Neuronal stem cell (in vitro differentiated cells): ENCODE measurements at regions not wholly inside any gene's neighbourhood (a gene's known extent, or its start where the extent isn't known, plus 50 kb on each side); places are given as distances from the start of the nearest gene placed in this dataset.

Experiments
- DNase-seq: peaks from one replicate; pipeline ENCODE4 v3.0.0-alpha.2; 2013; ENCODE audit warnings: low spot score
- H2AFZ ChIP-seq: one replicate; pipeline ENCODE4 v1.6.1; 2013; ENCODE audit warnings: mild to moderate bottlenecking, low read length, inconsistent platforms
- H2AK5ac ChIP-seq: 2 replicates; pipeline ENCODE4 v1.6.1; 2013; ENCODE audit warnings: low read depth, mild to moderate bottlenecking, inconsistent platforms, low read length, moderate library complexity, mixed read lengths
- H2BK120ac ChIP-seq: 2 replicates; pipeline ENCODE4 v1.6.1; 2013; ENCODE audit warnings: low read depth, mild to moderate bottlenecking, inconsistent platforms, low read length, moderate library complexity, mixed read lengths
- H2BK12ac ChIP-seq: one replicate; pipeline ENCODE4 v1.6.1; 2013; ENCODE audit warnings: low read length, inconsistent platforms
- H2BK15ac ChIP-seq: 2 replicates; pipeline ENCODE4 v1.6.1; 2013; ENCODE audit warnings: mild to moderate bottlenecking, low read length, inconsistent platforms, mixed read lengths
- H2BK5ac ChIP-seq: one replicate; pipeline ENCODE4 v1.6.1; 2013; ENCODE audit warnings: inconsistent platforms, mild to moderate bottlenecking, low read length, moderate library complexity
- H3K14ac ChIP-seq: one replicate; pipeline ENCODE4 v1.6.1; 2013; ENCODE audit warnings: low read length, inconsistent platforms
- H3K18ac ChIP-seq: 2 replicates; pipeline ENCODE4 v1.6.1; 2013; ENCODE audit warnings: low read length, inconsistent platforms
- H3K23ac ChIP-seq: 2 replicates; pipeline ENCODE4 v1.6.1; 2013; ENCODE audit warnings: low read depth, mild to moderate bottlenecking, mixed read lengths, low read length, inconsistent platforms; ENCODE audit not compliant: poor library complexity
- H3K27ac ChIP-seq: replicated peaks from 3 replicates; pipeline ENCODE4 v1.5.1; 2013; ENCODE audit warnings: low read length, inconsistent platforms
- H3K27me3 ChIP-seq, 3 experiments: 2 replicates each; pipeline ENCODE4 v1.6.1; 2013; ENCODE audit warnings: low read length in 3 of 3, mild to moderate bottlenecking in 2 of 3, inconsistent platforms in 1 of 3, low read depth in 1 of 3, mixed read lengths in 1 of 3, moderate library complexity in 1 of 3; ENCODE audit not compliant: control insufficient read depth in 3 of 3, insufficient read depth in 3 of 3
- H3K36me3 ChIP-seq, 2 donors: replicated peaks in 1 of 2; 2 replicates each; pipeline ENCODE4 v1.6.1; 2013; ENCODE audit warnings: low read length in 2 of 2; ENCODE audit not compliant: control insufficient read depth in 2 of 2, insufficient read depth in 2 of 2
- H3K4ac ChIP-seq: 2 replicates; pipeline ENCODE4 v1.6.1; 2013; ENCODE audit warnings: inconsistent platforms, mild to moderate bottlenecking, low read length, moderate library complexity
- H3K4me1 ChIP-seq, 2 donors: 1 replicate in 1 of 2; 2 replicates in 1 of 2; pipeline ENCODE4 v1.6.1; 2013; ENCODE audit warnings: low read length in 2 of 2, low read depth in 1 of 2; ENCODE audit not compliant: control insufficient read depth in 2 of 2, insufficient read depth in 1 of 2
- H3K4me2 ChIP-seq: one replicate; pipeline ENCODE4 v1.6.1; 2013; ENCODE audit warnings: mild to moderate bottlenecking, low read length, inconsistent platforms; ENCODE audit not compliant: insufficient read depth, poor library complexity, severe bottlenecking
- H3K4me3 ChIP-seq, 2 donors: 2 replicates each; pipeline ENCODE4 v1.5.1; 2013; ENCODE audit warnings: low read length in 2 of 2, mild to moderate bottlenecking in 2 of 2, inconsistent platforms in 1 of 2, moderate library complexity in 1 of 2
- H3K79me1 ChIP-seq: one replicate; pipeline ENCODE4 v1.6.1; 2013; ENCODE audit warnings: low read depth, mild to moderate bottlenecking, inconsistent platforms, low read length, moderate library complexity
- H3K9ac ChIP-seq: one replicate; pipeline ENCODE4 v1.6.1; 2013; ENCODE audit warnings: mild to moderate bottlenecking, low read depth, low read length, inconsistent platforms; ENCODE audit not compliant: poor library complexity
- H3K9me3 ChIP-seq, 2 donors: replicated peaks in 1 of 2; 2 replicates each; pipeline versions ENCODE3 to v1.6.1; 2013; ENCODE audit warnings: low read length in 2 of 2, mild to moderate bottlenecking in 2 of 2, inconsistent platforms in 1 of 2, low read depth in 1 of 2, mixed read lengths in 1 of 2, moderate library complexity in 1 of 2; ENCODE audit not compliant: control insufficient read depth in 2 of 2, insufficient read depth in 1 of 2
- H4K8ac ChIP-seq: one replicate; pipeline ENCODE4 v1.6.1; 2013; ENCODE audit warnings: low read depth, mild to moderate bottlenecking, inconsistent platforms, low read length, moderate library complexity
- H4K91ac ChIP-seq: one replicate; pipeline ENCODE4 v1.6.1; 2013; ENCODE audit warnings: low read length, low read depth, mild to moderate bottlenecking, inconsistent platforms; ENCODE audit not compliant: poor library complexity
- WGBS, 2 donors: extraction: QIAGEN DNeasy Blood & Tissue Kit; methylation state at CpG; one replicate each; pipeline ENCODE4 v1.1.7; 2013; ENCODE audit warnings: missing lambda C conversion rate in 2 of 2, mixed read lengths in 1 of 2; ENCODE audit not compliant: insufficient read length in 2 of 2, insufficient replicate concordance in 1 of 2; ENCODE audit errors: extremely low coverage in 2 of 2; 5-methylcytosine and 5-hydroxymethylcytosine counted together

- no peak overlapping the region for H4K91ac ChIP-seq
- WGBS, 2 donors, result no CpG with 5 or more reads among the region's 1 CpG
- no peak overlapping the region for H3K27ac ChIP-seq
Observed at GRCh38 chr7:17601921-17602320, 303.5 kb downstream of the AHR start.

GRCh38 chr7:17608114-17608833 lies 309.8 kb downstream of the AHR start:
- no peaks in the 10 kb centered on the region for H3K79me1 ChIP-seq
- WGBS, 2 donors, result no CpG with 5 or more reads among the region's 1 CpG
- no peak overlapping the region for H2BK5ac ChIP-seq
- H2BK120ac ChIP-seq, result no peak overlapping the region
- H2BK15ac ChIP-seq, result no peak overlapping the region
- H3K18ac ChIP-seq, result no peak overlapping the region
- H3K27ac ChIP-seq, result no peak overlapping the region
- H4K8ac ChIP-seq, result no peak overlapping the region
- no peak overlapping the region for H2AK5ac ChIP-seq
- no peak overlapping the region for H2BK12ac ChIP-seq
- no peaks in the 10 kb centered on the region for H3K9me3 ChIP-seq
- no peak overlapping the region for H3K4me3 ChIP-seq
- no peak for DNase-seq
- no peak overlapping the region for H3K4ac ChIP-seq
- H3K27me3 ChIP-seq, result no peaks in the 10 kb centered on the region
- no peak overlapping the region for H3K9ac ChIP-seq
- H3K36me3 ChIP-seq, result no peaks in the 10 kb centered on the region
- no peak overlapping the region for H3K14ac ChIP-seq
- H3K4me1 ChIP-seq, result no peaks in the 10 kb centered on the region
- no peak overlapping the region for H2AFZ ChIP-seq
- H3K23ac ChIP-seq, result no peak overlapping the region
- no peak overlapping the region for H3K4me2 ChIP-seq
- no peak overlapping the region for H4K91ac ChIP-seq

More at GRCh38 chr7:17601921-17602320, 303.5 kb downstream of the AHR start:
- H3K27me3 ChIP-seq, result no peaks in the 10 kb centered on the region
- H3K14ac ChIP-seq, result no peak overlapping the region
- no peaks in the 10 kb centered on the region for H3K9me3 ChIP-seq
- H3K36me3 ChIP-seq, result no peaks in the 10 kb centered on the region
- no peak overlapping the region for H3K4ac ChIP-seq
- no peak overlapping the region for H3K4me2 ChIP-seq
- H2BK15ac ChIP-seq, result no peak overlapping the region
- H2AK5ac ChIP-seq, result no peak overlapping the region
- no peak overlapping the region for H3K18ac ChIP-seq
- H3K23ac ChIP-seq, result no peak overlapping the region
- H3K4me1 ChIP-seq, result no peaks in the 10 kb centered on the region
- no peak for DNase-seq
- no peak overlapping the region for H4K8ac ChIP-seq
- no peak overlapping the region for H2BK12ac ChIP-seq
- H3K4me3 ChIP-seq, result no peak overlapping the region
- H2BK120ac ChIP-seq, result no peak overlapping the region
- H2BK5ac ChIP-seq, result no peak overlapping the region
- H3K79me1 ChIP-seq, result no peaks in the 10 kb centered on the region
- no peak overlapping the region for H3K9ac ChIP-seq
- H2AFZ ChIP-seq, result no peak overlapping the region

- Histone ChIP-seq H3K23ac (no peak overlapping the region), H3K9me3 (no peaks in the 10 kb centered on the region), H3K4ac (no peak overlapping the region), H2BK5ac (no peak overlapping the region), H2AFZ (no peak overlapping the region), H3K9ac (no peak overlapping the region), H3K4me3 (no peak overlapping the region), H2BK120ac (no peak overlapping the region), H2BK15ac (no peak overlapping the region), H2AK5ac (no peak overlapping the region), H3K27ac (no peak overlapping the region), H4K8ac (no peak overlapping the region), H3K4me1 (no peaks in the 10 kb centered on the region), H2BK12ac (no peak overlapping the region), H3K27me3 (peaks cover 0 to 2% (median 0%) of the 10 kb centered on the region in 3 experiments), H4K91ac (no peak overlapping the region), H3K18ac (no peak overlapping the region), H3K4me2 (no peak overlapping the region), H3K79me1 (no peaks in the 10 kb centered on the region), H3K14ac (no peak overlapping the region), H3K36me3 (no peaks in the 10 kb centered on the region)
- no peak for DNase-seq
- WGBS, 2 donors, result no CpG with 5 or more reads among the region's 4 CpGs
Observed at GRCh38 chr7:17611611-17612010, 313.2 kb downstream of the AHR start.

- Histone ChIP-seq H3K9ac (peak overlapping the region; percentile 24), H4K8ac (no peak overlapping the region), H2AFZ (no peak overlapping the region), H3K14ac (peak overlapping the region; percentile 42), H3K4me2 (no peak overlapping the region), H4K91ac (no peak overlapping the region), H3K4me1 (no peaks in the 10 kb centered on the region), H2BK5ac (no peak overlapping the region), H2BK120ac (no peak overlapping the region), H3K23ac (peak overlapping the region; percentile 25), H2BK12ac (no peak overlapping the region), H3K18ac (no peak overlapping the region), H3K36me3 (no peaks in the 10 kb centered on the region), H3K27ac (no peak overlapping the region), H3K27me3 (peaks cover 0 to 2% (median 0%) of the 10 kb centered on the region in 3 experiments), H2AK5ac (no peak overlapping the region), H3K4ac (no peak overlapping the region), H3K4me3 (no peak overlapping the region), H3K9me3 (no peaks in the 10 kb centered on the region), H3K79me1 (no peaks in the 10 kb centered on the region), H2BK15ac (no peak overlapping the region)
- no peak for DNase-seq
- WGBS, 2 donors, result no CpG with 5 or more reads among the region's 2 CpGs
Observed at GRCh38 chr7:17613338-17614041, 315.0 kb downstream of the AHR start.
